HG03342 (cell line): ENCODE measurements at regions not wholly inside any gene's neighbourhood (a gene's known extent, or its start where the extent isn't known, plus 50 kb on each side); places are given as distances from the start of the nearest gene placed in this dataset.

Experiments used
- ATAC-seq: cut with Tn5 transposase; IDR thresholded peaks from one replicate; pipeline ENCODE4 v1.9.1; 2021; ENCODE audit warnings: mild to moderate bottlenecking, moderate library complexity; ENCODE audit not compliant: unreplicated experiment

DNA sequence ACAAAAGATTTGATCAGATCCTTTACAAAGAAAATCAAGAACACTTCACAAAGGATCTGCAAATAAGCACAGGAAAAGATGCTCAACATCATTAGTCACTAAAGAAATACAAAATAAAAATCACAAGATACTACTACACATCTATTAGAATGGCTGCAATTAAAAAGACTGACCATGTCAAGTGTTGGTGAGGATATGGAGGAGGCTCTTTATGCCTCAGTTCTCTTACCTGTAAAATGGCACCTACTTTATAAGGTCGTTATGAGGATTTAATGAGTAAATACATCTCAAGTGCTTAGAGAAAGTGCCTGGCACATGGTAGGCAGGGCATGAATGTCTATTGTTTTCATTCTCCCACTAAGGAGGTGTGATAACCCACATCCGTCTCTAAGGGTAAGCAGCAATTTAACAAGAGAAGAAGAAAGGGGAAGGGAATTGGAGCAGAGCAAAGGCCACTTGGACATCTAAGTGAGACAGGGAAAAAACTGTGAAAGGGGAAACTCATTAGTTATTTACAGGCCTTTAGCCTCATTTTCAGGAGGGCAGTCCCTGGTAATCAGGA is 157.5 kb upstream of the NFE2L3 start:
- ATAC-seq = no peak

DNA sequence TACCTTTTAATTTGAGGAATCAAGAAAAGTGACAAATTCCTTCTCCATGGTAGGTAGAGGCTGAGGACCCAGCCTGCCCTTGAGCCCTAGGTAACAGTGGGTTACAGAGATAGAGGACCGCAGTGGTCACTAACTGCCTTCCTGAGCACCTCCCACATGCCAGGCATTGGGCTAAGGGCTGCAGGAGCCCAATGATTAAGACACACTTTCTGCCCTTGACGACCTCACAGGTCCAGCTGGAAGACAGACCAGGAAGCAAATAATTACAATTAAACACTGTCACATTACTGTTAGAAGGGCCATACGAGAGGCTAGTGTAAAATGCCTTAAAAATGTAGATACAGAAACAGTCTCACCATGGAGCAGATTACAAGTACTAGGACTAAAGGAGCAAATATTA is 156.8 kb upstream of the NFE2L3 start:
- ATAC-seq = no peak

DNA sequence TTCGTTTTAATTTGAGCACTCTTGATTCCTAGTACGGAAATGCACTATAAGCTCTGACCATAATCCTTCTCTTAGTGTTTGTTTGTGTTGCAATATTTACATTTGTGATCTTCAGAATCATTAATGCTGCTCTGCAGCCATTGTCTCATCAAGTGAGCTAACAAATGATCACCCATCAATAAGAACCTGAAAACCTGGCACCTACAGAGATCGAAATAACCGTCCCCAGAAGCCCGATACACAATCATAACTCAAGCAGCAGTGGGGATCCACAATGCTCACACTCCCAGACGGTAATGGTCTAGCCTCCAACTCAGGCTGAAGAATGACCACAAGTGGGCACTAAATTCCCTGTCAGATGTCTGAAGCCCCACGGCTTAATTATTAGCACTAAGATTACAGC is 156.0 kb upstream of the NFE2L3 start:
- ATAC-seq = no peak

DNA sequence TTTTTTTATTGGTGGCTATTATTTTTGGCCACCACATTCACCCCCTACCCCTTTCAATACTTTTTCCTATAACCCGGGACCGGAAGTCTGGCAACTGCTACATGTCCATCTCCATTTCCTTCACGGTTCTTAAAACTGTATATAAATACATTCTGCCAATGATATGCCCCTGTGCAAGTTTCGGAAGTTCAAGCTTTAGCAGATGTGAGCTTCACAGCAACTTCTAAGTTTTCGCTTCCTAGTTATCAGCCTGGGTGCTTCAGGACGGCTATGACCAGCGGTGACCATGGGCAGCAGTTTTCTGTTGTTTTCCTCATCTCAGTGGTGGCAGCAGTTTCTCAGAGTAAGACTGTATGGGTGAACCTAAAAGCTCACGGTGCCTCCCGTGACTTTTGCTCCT is 153.5 kb upstream of the NFE2L3 start:
- no peak for ATAC-seq

DNA sequence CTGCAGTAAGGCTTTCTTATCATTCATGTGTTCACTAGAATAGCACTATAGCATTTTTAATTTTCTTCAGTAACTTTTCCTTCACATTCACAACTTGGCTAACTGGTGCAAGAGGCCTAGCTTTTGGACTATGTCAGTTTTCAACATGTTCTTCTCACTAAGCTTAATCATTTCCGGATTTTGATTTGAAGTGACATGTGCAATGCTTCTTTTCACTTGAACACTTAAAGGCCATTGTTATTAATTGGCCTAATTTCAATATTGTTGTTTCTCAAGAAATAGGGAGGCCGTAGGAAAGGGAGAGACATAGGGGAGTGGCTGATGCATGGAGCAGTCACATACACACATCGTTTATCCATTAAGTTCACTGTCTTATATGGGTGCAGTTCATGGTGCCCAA is 151.2 kb upstream of the NFE2L3 start:
- no peak for ATAC-seq

DNA sequence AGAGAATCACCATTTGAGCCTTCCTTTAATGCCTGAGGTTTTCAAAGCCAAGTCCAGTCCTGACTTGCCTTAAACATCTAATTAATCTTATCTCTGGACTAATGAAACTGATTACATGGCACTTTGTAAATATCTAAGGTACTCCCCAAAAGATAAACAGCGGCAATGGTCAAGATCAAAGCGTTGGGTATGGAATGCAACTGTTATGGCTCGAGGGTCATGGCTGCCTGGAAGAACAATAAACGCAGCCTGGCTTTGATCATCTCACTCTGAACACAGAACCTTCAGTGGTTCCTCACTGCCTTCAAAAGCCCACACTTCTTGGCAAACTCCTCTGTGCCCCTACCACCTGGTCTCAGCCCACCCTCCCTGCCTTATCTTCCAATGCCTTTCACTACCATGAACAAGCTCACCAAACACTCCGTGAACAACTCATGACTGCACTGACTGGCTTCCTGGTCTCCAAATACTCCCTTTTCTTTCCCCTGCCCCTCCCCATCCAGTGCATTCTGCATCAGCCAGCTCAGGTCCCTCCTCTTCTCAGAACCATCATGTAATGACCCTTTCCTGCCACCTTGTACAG is 150.2 kb upstream of the NFE2L3 start:
- ATAC-seq = no peak

DNA sequence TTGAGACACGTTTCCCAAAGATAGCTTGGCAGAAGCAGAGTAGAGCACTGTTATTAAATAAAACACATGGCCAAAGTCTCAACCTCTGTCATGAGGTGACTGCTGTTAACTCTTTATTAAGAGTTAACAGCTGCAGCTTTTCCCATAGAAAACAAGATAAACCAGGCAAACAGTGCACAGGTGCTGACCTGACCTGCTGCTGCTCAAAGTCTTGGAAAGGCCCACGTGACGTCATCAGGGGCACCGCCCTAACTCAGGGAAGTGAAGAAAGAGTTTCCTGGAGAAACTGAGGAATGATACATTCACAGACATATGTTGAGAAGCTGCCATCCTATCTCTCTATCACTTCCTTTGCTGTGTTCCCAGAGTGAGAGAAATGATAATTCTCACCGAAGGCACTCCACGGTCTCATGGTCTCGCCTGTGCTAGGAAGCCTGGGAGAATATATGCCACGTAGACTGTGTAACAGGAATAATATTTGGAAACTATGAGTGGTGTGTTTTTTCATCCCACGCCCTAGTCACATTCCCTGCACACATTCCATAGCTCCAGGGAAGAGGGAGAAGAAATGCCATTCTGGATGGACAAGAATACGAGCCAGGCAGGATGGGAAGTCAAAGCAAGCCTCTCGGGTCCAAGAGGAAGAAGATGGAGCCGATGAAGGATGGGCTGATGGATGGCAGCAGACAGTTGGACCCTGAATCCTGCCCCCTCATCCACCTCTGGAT is 146.2 kb upstream of the NFE2L3 start:
- ATAC-seq = no peak

DNA sequence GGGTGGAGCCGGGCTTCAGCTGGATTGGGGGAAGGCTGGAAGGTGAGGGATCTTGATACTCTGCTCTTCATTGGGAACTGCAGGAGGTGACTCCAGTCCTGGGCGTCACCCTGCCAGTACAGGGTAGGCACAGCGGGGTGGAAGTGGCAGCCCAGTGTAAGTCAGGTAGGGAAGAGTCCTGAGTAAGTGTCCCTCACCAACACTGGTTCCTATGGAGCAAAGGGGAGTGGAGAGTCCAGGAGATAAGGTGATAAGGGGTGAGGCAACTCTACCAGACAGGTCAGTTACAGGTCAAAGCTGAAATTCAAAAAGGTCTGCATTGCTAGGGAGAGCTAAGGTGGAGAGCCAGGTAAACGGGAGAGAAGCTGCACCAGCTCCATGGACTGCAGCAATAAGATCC is 145.6 kb upstream of the NFE2L3 start:
- no peak for ATAC-seq

DNA sequence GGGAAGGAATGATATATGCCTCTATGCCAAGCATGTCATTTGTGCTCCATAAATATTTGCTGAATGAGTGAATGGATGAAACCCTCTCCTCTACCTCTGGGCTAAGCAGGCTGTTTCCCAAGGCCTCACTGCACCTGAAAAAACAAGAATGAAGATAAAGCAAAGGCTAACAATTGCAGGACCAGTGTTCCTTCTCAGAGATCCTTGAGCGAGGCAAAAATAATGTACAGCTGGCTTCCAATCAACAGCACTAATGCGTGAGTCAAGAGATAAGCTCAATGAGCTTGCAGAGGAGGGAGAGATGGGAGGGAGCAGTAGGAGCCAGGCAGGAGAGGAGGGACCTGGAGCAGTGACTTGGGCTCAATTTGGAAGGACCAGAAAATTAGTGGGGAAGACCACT is 144.5 kb upstream of the NFE2L3 start:
- ATAC-seq = no peak

DNA sequence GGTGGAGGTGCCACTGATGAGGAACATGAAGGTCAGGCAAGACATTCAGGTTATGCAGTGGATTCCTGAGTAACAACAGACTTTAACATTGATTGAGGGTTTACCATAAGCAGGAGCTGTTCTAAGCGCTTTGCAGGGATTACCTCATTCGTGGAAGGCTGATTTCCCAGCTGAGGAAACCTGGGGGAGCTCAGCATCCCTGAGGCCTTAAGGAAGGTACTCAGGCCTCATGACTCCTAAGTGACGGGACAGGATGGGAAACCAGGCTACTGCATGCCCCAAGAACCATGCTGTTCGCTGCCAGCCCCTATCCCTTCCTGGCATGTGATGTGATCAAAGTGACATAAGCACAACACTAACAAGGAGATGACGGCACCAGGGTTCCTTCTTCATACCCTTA is 143.6 kb upstream of the NFE2L3 start:
- no peak for ATAC-seq

DNA sequence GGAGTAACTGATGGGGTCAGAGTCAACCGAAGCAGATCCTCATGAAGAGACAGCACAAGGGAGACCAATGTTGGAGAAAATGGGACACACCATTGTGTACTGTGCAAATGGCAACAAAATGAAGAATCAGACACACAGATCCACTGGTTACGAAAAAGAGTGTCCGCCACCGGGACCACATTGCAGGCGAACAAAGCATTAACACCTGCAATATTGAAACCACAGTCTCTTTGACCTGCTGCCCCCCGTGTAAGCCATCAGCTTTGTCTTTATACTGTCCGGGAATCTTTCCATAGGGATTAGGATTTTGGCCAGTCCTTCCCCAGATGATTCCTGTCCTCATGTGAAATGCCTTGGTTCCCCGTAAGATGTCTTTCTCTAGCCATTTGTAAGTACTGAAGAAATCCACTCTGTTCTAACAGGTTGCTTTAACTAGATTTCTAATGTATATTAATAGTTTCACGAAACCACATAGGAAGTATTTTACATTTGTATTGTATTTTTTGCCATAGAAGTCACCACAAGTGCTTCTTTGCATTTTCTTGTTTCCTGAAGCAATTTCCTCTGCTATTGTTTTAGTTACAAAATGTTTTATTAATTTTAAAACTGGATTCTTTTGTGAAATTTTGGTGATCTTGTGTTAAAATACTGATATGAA is 140.8 kb upstream of the NFE2L3 start:
- peak; percentile 47 for ATAC-seq

DNA sequence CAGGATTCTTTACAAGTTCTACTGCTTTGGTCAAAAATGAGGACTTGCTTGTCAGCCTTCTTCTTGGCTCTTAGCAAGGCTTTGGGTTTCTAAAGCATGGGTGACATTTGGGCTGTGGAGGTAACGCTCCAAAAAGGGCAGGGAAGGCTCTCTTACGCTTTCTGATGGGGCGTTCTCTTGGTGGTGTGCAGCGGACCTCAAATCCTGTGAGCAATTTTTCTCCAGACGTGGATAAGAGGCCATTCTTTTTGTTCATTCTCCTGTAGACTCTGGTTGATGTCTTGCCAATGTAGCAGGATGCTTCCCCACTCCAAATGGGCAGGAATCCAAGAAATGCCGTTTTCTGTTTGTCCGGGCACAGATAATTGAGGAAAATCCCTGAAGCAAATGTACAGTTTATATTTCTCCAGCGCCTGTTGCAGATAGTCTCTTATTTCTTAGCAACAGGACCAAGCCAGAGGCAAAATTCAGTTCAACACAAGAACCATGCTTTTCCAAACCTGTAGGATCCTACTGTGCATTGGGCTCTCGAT is 138.4 kb upstream of the NFE2L3 start:
- no peak for ATAC-seq

DNA sequence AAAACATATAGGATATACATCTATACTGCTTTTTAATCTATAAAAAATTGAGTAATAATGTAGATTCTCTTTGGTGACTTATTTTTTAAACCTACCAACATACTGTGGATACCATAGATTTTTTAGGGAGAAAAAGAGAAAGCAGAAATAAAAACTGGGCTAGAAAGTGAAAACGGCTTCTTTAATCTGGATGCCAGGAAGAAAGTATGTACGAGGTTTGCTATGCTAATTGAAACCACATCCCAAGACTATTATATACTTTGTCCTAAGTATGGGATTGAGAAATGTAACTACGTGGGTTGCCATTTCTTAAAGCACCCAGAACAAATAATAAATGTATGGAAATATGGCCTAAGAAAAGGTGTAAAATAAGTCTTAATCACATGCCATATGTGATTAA is 129.0 kb upstream of the NFE2L3 start:
- no peak for ATAC-seq

DNA sequence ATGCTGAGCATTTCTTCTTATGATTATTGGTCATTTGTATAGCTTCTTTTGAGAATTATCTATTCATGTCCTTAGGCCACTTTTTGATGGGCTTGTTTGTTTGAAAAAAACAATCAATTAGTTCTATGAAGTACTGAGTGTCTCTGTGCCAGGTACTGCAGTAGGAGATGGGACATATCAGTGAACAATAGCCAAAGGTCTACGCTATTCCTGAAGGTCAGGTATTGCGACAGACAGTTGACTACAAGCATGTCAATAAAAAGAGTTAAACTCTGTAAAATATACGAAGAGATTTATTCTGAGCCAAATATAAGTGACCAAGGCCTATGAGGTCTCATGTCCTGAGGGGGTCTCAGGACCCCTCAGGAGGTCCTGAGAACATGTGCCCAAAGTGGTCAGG is 122.1 kb upstream of the NFE2L3 start:
- ATAC-seq = no peak

DNA sequence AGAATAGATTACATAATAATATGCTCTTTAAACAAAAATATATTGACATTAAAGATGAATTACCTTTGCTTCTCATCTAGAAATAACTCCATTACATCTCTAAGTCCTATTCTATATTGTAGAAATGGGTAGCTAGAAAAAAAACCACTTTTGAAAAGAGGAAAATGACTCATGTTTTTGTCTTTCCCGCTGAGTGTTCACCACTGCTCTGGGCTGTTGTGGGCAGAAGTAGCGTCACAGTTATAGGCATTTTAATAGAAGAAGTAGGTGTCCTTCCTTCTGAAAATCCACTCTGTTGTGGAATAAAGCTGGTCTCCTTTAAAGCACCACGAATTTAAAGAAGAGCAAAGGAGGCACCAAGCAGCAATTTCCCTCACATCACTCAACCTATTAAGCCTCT is 117.6 kb upstream of the NFE2L3 start:
- ATAC-seq = no peak

DNA sequence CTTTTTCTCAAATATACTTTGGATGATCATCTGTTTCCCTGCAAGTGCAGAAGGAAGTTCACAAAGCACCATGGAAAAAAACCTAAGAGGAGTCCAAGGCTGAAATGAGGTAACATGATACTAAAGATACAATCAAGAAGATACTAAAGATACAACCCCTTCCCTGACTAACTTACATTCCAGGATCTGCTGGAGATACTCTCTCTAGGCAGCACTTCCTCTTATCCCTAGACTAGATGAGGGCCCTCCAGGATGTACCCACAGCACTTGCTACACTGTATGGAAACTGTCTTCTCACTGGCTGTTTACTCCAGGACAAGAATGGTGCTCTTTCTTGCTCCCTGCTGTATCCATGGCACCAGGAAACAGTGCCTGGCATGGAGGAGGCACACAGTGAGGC is 116.4 kb upstream of the NFE2L3 start:
- ATAC-seq = no peak

DNA sequence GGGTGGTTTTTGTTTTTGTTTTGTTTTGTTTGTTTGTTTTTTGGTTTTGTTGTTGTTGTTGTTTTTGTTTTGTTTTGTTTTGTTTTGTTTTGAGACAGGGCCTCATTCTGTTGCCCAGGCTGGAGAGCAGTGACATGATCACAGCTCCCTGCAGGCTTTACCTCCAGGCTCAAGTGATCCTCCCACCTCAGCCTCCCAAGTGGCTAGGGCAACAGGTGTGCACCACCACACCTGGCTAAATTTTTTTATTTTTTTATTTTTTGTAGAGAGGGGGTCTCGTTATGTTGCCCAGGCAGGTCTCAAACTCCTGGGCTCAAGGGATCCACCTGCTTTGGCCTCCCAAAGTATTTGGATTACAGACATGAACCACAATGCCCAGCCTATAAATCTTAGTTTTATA is 115.9 kb upstream of the NFE2L3 start:
- ATAC-seq = no peak

DNA sequence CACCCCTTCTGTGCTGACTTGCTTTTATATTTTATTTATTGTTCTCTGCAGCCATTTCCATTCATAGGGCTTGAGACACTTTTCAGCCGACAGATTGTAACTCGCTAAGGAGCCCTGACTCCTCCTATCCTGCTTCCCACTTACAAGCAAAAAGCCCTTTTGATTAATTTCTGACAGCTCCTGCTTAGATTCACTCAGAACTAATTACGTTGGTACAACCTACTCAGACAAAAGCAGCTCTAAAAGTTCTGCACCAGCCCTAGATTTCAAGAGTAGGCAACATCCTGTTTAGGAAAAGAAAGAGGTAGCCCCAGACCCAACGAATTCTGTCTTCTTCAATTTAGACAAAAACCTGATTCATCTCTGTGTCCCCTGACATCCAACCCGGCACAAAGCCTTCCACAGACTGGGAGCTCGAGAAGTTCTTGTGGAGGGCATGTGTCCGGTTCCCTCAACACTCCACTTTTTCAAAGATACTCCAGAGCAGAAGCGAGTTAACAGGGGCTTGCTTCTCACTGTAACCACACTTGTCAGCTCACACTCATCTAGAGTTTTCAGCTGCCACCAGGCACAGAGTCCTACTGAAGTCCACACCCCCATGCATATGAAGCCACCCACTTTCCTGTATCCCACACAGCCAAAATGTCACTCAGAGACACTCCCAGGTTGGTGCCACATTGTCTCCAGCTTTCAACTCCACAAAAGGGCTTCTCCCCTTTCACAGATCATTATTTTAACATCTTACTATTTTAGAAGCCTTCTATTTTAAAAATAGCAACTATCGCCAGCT is 113.6 kb upstream of the NFE2L3 start:
- ATAC-seq = no peak

DNA sequence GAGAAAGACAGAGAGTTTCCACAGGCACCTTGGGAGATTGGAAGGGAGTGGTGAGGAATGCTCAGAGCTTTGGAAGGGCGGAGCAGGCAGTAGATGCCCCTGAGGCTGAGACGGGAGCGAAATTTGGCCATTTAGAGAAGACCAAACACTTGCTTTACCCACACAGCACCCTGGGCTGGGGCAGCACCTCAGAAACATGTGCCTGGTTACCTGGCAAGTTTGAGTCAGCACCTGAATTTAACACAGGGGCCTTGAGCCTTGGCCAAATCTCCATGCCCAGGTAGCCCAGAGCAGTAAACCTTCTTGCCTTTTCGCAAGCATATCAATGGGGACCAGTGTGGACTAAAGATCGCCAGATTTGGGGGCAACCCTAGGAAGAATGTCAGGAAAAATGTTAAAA is 111.9 kb upstream of the NFE2L3 start:
- no peak for ATAC-seq

DNA sequence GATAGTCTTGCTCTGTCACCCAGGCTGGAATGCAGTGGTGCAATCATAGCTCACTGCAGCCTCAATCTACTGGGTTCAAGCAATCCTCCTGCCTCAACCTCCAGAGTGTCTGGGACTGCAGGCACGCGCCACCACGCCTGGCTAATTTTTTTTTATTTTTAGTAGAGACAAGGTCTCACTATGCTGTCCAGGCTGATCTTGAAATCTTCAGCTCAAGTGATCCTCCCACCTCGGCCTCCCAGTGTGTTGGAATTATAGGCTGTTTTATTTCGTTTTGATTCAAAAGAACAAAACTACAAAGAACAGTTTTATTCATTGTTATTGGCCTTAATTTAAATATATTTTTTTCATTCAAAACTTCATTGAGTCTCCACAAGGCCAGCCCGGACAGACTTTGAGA is 109.8 kb upstream of the NFE2L3 start:
- no peak for ATAC-seq

DNA sequence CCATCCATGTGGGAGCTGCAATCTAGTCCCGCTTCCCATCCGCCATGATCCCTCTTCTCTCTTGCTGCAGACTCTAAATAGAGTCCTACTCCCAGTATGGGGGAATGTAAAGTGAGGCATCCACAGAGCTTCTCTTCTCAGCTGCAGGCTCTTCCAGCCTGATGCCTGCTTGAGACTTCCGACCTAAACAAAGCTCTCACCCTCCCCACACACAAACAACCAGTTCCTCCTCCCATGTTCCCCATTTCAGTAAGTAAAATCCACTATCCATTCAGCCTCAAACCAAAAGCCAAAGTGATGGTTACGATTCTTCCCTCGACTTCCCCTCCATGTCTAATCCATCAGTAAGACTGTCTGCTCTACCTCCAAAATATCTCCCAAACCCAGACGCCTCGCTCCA is 108.2 kb upstream of the NFE2L3 start:
- ATAC-seq = no peak
